GM10248 (cell line): ENCODE measurements at regions not wholly inside any gene's neighbourhood (a gene's known extent, or its start where the extent isn't known, plus 50 kb on each side); places are given as distances from the start of the nearest gene placed in this dataset.
"Not testable (repeated sequence)": the region's sequence is repeated elsewhere in the genome, so short reads cannot be mapped to it uniquely, and the experiment has no call there.

ENCODE experiments used
- CTCF ChIA-PET: fragments of 300-600 bp; sonication (Branson Sonifier 250); formaldehyde crosslinking; extraction: SDS; loops from one replicate; lab custom pipeline; 2021; ENCODE audit warnings: antibody characterized with exemption; lab: Yijun Ruan, JAX
- POLR2A ChIA-PET: fragments of 350-650 bp; sonication (Branson Sonifier 250); formaldehyde crosslinking; extraction: SDS; loops from one replicate; lab custom pipeline; 2020; ENCODE audit warnings: antibody characterized with exemption; lab: Yijun Ruan, JAX
- DNase-seq: peaks from one replicate; pipeline ENCODE4 v3.0.0; 2012; ENCODE audit errors: extremely low spot score
- TF ChIP-seq, protein P1 (sequence below): IDR thresholded peaks from 2 replicates; pipeline ENCODE4 v1.5.1; 2012; ENCODE audit warnings: mild to moderate bottlenecking, low read depth; ENCODE audit errors: extremely low read depth, missing control alignments, control extremely low read depth

DNA sequence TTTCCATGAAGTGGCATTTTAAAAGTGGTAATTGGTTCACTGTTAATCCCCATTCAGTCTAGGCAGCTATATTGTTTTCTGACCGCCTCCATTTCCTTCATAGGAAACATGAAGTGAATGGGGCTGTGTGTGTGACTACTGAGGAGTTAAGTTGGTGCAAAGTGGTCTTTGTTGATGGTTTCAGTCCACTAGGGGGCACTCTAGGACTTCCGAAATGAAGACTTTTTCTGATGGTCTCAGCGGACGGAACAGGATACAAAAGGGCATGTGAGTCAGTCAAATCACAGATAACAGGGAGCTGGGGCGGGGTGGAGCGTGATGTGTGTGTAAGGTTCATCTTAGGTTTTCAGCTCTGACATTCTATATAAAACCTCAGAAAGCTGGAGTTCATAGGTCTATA, 240.1 kb upstream of the OR4E1 start:
- TF ChIP-seq, protein P1, sequence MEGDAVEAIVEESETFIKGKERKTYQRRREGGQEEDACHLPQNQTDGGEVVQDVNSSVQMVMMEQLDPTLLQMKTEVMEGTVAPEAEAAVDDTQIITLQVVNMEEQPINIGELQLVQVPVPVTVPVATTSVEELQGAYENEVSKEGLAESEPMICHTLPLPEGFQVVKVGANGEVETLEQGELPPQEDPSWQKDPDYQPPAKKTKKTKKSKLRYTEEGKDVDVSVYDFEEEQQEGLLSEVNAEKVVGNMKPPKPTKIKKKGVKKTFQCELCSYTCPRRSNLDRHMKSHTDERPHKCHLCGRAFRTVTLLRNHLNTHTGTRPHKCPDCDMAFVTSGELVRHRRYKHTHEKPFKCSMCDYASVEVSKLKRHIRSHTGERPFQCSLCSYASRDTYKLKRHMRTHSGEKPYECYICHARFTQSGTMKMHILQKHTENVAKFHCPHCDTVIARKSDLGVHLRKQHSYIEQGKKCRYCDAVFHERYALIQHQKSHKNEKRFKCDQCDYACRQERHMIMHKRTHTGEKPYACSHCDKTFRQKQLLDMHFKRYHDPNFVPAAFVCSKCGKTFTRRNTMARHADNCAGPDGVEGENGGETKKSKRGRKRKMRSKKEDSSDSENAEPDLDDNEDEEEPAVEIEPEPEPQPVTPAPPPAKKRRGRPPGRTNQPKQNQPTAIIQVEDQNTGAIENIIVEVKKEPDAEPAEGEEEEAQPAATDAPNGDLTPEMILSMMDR = peak; percentile 39
- ChIA-PET CTCF (interaction anchor here (0.6 to 3.3 kb wide), 7 partner anchors 8 to 65 kb away, joined by 3 to 19 read pairs (median 4); no protein-coding TSS in a partner anchor), POLR2A (no interaction called here)
- DNase-seq = peak; percentile 16

DNA sequence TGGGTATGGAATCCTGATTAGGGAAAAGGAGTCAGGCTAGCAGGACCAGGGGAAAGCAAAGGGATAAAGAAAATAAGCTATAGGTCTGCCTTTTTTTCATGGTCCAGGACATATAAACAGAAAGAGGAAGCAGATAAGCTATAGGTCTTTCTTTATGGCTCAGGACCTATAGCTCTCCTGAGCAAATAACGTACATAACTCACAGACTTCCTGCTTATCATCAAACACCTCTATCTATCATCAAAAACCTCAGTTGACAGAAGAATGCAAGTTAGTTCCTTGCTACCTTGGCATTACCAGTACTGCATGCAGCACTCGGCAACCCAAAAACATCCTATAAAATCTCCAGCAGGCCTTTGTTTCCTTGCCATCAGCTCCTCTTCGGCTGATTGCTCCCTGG, 238.7 kb upstream of the OR4E1 start:
- no peak for DNase-seq
- POLR2A ChIA-PET = no interaction called here
- CTCF ChIA-PET = interaction anchor here (1.3 to 1.7 kb wide), 3 partner anchors 9 to 62 kb away, joined by 3 to 10 read pairs (median 4); no protein-coding TSS in a partner anchor
- TF ChIP-seq, protein P1 = no peak

GRCh38 chr14:21911877-21912276, 238.3 kb upstream of the OR4E1 start:
- ChIA-PET POLR2A (no interaction called here), CTCF (interaction anchor here (1.4 to 1.7 kb wide), 3 partner anchors 9 to 16 kb away, joined by 3 to 10 read pairs (median 4); no protein-coding TSS in a partner anchor)
- TF ChIP-seq, protein P1 = no peak
- DNase-seq = no peak

- ChIA-PET CTCF (interaction anchor here (1.4 to 2.0 kb wide), 2 partner anchors 9 to 18 kb away, joined by 3 to 6 read pairs; no protein-coding TSS in a partner anchor), POLR2A (no interaction called here)
- TF ChIP-seq, protein P1 = no peak
- DNase-seq = no peak
Observed at GRCh38 chr14:21910260-21910659, 236.6 kb upstream of the OR4E1 start.

DNA sequence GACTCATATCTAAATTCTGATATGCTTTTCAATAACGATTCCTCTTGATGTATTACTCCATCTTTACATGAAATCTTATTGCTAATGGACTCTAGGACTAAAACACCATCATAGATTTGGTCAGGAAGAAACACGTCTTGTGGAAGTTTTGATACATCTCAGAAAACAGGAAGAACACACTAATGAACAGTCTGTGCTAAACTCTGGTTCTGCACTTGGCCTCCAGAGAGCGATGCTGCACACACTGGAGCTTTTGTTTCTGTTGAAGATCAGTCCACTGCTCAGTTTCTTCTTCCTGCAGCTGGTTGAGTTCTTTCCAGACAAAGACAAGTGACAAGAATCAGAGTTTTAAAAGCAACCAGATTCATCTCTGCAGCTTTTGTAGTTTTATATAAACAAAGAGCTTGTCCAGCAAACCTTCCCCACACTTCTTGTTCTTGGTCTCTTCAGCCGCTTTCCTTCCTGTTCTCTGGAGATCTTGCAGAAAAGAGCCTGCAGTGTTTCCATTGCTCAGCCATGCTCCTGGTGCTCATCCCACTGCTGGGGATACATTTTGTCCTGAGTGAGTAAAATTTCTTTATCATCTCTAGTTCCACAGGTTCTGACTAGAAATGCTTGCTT, 229.1 kb upstream of the OR4E1 start:
- TF ChIP-seq, protein P1 = peak; percentile 23
- POLR2A ChIA-PET = no interaction called here
- CTCF ChIA-PET = interaction anchor here (0.8 kb wide), 1 partner anchor 100 kb away, joined by 3 read pairs; no protein-coding TSS in a partner anchor
- DNase-seq = no peak

DNA sequence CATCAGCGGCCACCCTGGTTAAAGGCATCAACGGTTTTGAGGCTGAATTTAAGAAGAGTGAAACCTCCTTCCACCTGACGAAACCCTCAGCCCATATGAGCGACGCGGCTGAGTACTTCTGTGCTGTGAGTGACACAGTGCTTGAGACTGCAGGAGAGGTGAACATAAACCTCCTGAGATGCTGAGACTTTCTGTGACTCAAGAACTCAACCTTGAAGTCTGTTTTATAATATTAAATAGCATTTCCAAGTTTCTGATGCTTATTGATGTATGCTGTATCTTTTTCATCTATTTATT, 221.2 kb upstream of the OR4E1 start:
- DNase-seq, POLR2A ChIA-PET, CTCF ChIA-PET: not testable (repeated sequence)
